Astrocyte of the spinal cord (primary cell): ENCODE measurements at regions not wholly inside any gene's neighbourhood (a gene's known extent, or its start where the extent isn't known, plus 50 kb on each side); places are given as distances from the start of the nearest gene placed in this dataset.

Experiments used
- DNase-seq: peaks from one replicate; pipeline ENCODE4 v3.0.0; 2011; ENCODE audit warnings: low read depth, low spot score
- H3K4me3 ChIP-seq: 2 replicates; pipeline ENCODE4 v1.5.1; 2011; ENCODE audit warnings: low read depth, mild to moderate bottlenecking, low read length, moderate library complexity
- in situ Hi-C: cut with HindIII; loops from 2 replicates; pipeline ENCODE4 v1.10.0; 2017; ENCODE audit warnings: low sequenced_read_pairs
- TF ChIP-seq, protein P1 (sequence below): IDR thresholded peaks from 2 replicates; pipeline ENCODE4 v1.5.1; 2012; ENCODE audit warnings: low read depth, mild to moderate bottlenecking, low read length, inconsistent platforms

DNA sequence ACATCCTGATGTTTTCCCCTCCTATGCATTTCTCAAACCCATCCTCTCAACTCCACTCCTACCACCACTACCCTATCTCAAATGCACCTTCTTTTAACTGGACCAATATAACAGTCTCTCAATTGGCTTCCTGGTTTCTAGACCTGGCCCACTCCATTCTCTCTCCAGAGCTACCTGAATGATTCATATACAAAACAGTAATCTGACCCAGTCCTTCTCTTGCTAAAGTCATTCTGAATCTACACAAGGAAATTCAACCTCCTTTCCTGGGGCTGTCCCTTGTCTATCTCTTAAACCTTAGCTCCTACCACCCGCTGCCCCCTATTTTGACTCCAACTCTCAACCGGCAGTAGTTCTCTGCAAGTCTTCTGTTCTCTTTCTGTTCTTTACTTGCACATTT is 97.2 kb downstream of the PCSK1 start:
- in situ Hi-C loops = loop anchor here (25.0 kb wide), 2 partner anchors 374 to 674 kb away; partner anchors contain the start of gene ELL2
- H3K4me3 ChIP-seq = no peak overlapping the region
- DNase-seq = no peak
- TF ChIP-seq, protein P1, sequence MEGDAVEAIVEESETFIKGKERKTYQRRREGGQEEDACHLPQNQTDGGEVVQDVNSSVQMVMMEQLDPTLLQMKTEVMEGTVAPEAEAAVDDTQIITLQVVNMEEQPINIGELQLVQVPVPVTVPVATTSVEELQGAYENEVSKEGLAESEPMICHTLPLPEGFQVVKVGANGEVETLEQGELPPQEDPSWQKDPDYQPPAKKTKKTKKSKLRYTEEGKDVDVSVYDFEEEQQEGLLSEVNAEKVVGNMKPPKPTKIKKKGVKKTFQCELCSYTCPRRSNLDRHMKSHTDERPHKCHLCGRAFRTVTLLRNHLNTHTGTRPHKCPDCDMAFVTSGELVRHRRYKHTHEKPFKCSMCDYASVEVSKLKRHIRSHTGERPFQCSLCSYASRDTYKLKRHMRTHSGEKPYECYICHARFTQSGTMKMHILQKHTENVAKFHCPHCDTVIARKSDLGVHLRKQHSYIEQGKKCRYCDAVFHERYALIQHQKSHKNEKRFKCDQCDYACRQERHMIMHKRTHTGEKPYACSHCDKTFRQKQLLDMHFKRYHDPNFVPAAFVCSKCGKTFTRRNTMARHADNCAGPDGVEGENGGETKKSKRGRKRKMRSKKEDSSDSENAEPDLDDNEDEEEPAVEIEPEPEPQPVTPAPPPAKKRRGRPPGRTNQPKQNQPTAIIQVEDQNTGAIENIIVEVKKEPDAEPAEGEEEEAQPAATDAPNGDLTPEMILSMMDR = no peak

DNA sequence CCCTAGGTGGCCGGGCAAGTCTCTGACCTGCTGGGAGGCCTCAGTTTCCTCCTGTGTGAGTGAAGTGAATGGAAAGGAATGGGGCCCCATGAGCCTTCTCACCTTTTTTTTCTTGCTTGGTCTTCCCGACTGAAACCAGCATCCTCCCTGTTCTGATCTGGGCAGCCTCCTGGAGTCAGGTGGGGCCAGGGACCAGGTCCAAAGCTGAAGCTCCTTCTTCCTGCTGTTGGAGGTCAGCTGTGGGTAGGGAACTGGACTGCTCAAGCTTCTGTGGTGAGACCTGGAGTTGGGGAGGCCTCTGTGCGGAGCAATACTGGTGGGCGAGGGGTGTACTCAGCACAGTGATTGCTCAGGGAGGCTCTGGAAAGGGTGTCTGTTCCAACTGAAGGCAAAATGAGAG is 99.7 kb downstream of the PCSK1 start:
- in situ Hi-C loops = loop anchor here (25.0 kb wide), 2 partner anchors 371 to 671 kb away; partner anchors contain the start of gene ELL2
- TF ChIP-seq, protein P1 = no peak
- peak; percentile 29 for DNase-seq
- H3K4me3 ChIP-seq = no peak overlapping the region

DNA sequence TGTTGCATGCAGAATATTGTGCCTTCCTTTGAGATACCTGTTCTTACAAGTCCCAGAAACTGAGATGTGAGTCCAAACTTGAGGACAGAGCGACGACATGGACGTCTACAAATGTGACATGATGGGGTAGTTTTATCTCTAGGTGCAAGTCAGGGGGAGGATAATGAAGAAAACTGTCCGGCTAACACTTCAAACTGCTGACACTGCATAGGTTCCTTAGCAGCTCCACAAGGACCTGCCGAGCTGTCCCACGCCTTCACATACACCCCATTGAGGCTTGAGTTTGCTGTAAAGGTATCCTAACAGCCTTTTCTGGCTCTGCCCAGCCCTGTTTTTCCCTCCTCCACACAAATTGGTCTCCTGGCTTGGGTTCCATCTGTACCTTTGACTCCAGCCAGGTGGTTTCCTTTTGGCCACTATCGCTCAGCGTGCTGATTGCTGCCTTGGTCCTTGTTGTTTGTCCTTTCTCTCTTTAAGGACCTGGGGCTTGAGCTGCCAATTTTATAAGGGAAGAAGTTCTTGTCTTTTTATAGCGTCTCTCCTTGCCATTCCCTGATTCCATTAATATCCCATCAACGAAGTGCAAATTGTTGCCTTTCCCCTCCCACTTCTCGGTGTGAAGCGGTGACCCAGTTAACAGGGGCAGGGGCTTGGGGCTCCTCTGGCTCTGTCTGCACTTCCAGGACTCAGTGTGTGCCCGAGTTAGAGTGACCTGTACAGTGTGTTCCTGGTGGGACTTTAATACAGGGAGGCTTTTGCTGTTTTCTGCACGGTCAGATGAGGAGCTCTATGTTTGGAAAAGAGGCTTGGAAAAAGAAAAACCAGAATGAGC is 100.3 kb downstream of the PCSK1 start:
- in situ Hi-C loops = loop anchor here (25.0 kb wide), 2 partner anchors 370 to 670 kb away; partner anchors contain the start of gene ELL2
- H3K4me3 ChIP-seq = no peak overlapping the region
- DNase-seq = no peak
- TF ChIP-seq, protein P1 = no peak

DNA sequence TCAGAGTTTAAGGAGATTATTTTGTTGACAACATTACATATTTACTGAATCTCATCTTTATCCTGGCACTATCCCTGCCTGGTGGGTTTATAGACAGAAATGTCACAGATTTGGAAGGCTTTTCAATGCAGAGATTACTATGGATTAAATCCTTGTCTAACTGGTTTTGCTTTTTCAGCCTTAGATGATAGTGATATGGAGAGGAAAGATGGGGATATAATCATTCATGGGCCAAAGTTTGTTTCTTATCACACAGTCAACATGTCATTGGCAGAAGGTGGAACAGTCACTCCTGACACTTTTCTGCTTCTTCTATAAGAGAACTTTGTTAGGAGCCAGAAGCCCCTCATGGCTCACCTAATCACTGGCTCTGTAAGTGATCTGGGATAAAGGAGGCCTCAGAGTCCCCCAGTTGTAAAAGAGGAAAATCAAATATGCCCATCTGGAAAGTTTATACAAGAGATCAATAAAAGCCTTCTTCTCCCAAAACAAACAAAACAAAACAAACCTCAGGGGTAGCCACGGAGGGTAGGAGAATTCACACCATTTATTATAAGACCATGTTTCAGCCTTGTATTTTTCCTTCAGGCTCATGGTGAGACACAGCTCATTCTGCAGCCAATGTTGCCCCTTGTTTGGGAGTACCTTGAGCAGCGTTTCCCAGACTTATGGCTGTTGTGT is 101.2 kb downstream of the PCSK1 start:
- in situ Hi-C loops = loop anchor here (25.0 kb wide), 2 partner anchors 370 to 670 kb away; partner anchors contain the start of gene ELL2
- TF ChIP-seq, protein P1 = no peak
- no peak overlapping the region for H3K4me3 ChIP-seq
- DNase-seq = no peak

DNA sequence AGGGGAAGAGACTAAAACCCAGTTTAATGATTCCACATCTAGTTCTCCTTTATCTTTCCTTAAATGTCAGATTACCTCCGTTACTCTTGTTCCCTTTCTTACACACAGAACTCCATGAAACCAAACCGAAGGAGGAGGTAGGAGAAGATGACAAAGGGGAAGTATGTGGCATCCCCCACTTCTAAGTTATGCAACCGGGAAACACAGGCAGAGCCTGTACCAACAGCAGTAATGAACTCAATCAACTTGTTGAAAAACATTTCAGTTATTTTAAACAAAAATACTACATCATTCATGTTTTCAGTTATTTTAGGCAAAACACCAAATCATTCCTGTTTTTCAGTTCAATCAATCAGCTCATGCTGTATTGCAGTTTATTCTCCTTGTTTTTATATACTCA is 101.8 kb downstream of the PCSK1 start:
- TF ChIP-seq, protein P1 = no peak
- in situ Hi-C loops = loop anchor here (25.0 kb wide), 2 partner anchors 369 to 669 kb away; partner anchors contain the start of gene ELL2

DNA sequence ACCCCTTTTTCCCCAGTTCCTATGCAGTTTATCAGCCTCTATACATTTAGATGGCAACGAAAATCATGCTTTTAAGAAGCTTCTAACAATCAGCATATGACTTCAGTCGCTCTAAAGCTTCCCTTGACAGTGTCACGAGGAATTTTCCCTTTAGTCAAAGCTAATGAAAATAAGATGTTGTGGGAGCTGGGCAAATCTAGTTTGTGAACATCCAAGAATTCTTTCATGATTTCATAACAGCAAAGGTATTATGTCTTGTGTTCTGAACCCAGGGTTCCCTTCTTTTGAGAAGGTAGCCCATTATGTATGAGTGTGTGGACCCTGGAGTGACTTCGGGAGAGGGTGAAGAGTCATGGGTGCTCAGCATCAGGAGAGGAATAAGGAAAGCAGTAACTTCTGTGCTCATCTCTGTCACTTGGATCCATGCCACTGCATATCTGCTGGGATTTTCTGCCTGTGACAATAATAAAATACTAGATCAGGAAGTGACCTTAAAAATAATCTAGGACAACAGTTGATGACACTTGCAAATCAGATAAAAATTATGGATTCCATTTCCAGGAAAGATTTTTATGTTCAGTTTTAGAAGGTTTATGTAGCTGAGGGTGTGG is 102.4 kb downstream of the PCSK1 start:
- no peak for DNase-seq
- in situ Hi-C loops = loop anchor here (25.0 kb wide), 2 partner anchors 368 to 668 kb away; partner anchors contain the start of gene ELL2
- TF ChIP-seq, protein P1 = no peak
- H3K4me3 ChIP-seq = no peak overlapping the region

More for the DNA sequence above, 101.8 kb downstream of the PCSK1 start:
- no peak overlapping the region for H3K4me3 ChIP-seq
- no peak for DNase-seq
